Transverse colon (tissue), 4 donors: ENCODE measurements at regions not wholly inside any gene's neighbourhood (a gene's known extent, or its start where the extent isn't known, plus 50 kb on each side); places are given as distances from the start of the nearest gene placed in this dataset.

ENCODE experiments used
- DNase-seq: peaks from one replicate; pipeline ENCODE4 v3.0.0-alpha.2; 2019
- H3K27ac ChIP-seq, 4 donors: fragments of 200-600 bp; sonication (generic); 2 replicates each; pipeline ENCODE4 v1.5.1; 2016 to 2018; ENCODE audit warnings: inconsistent platforms in 4 of 4
- H3K27me3 ChIP-seq: fragments of 200-600 bp; sonication (generic); 2 replicates; pipeline ENCODE4 v1.5.1; 2017; ENCODE audit warnings: inconsistent platforms
- H3K36me3 ChIP-seq, 4 donors: fragments of 200-600 bp; sonication (generic); 2 replicates each; pipeline ENCODE4 v1.5.1; 2017 to 2019; ENCODE audit warnings: inconsistent platforms in 4 of 4
- H3K4me1 ChIP-seq, 4 donors: fragments of 200-600 bp; sonication (generic); 2 replicates each; pipeline ENCODE4 v1.5.1; 2017 to 2020; ENCODE audit warnings: inconsistent platforms in 4 of 4
- H3K4me3 ChIP-seq, 4 donors: fragments of 200-600 bp; sonication (generic); 1 replicate in 1 of 4; 2 replicates in 3 of 4; pipeline versions ENCODE4 v1.5.1 to v1.6.1; 2017 to 2019; ENCODE audit warnings: inconsistent platforms in 4 of 4
- H3K9me3 ChIP-seq, 2 donors: fragments of 200-600 bp; sonication (generic); 2 replicates each; pipeline ENCODE4 v1.5.1; 2017 to 2019; ENCODE audit warnings: inconsistent platforms in 2 of 2
- CTCF ChIP-seq, 5 experiments: fragments of 200-600 bp in 3 of 5; fragments of 450-650 bp in 2 of 5; sonication (generic) in 3 of 5; IDR thresholded peaks; 1 replicate in 2 of 5; 2 replicates in 3 of 5; pipeline ENCODE4 v1.5.1; 2016 to 2017; ENCODE audit warnings: antibody characterized with exemption in 5 of 5, inconsistent platforms in 3 of 5, mild to moderate bottlenecking in 2 of 5, moderate library complexity in 1 of 5
- EP300 ChIP-seq: sonication (generic); formaldehyde crosslinking; IDR thresholded peaks from one replicate; pipeline ENCODE4 v1.6.1; 2017; ENCODE audit warnings: antibody characterized with exemption, low read depth
- POLR2A ChIP-seq: fragments of 450-650 bp; IDR thresholded peaks from one replicate; pipeline ENCODE4 v1.6.1; 2016; ENCODE audit warnings: antibody characterized with exemption, mild to moderate bottlenecking, moderate library complexity
- POLR2AphosphoS5 ChIP-seq, 3 donors: sonication (generic); formaldehyde crosslinking; IDR thresholded peaks; one replicate each; pipeline ENCODE4 v1.6.1; 2016; ENCODE audit warnings: antibody characterized with exemption in 3 of 3
- WGBS, 2 donors: methylation state at CpG; one replicate each; pipeline ENCODE4 v1.1.5; 2018; ENCODE audit warnings: low coverage in 1 of 2; 5-methylcytosine and 5-hydroxymethylcytosine counted together
- in situ Hi-C, 4 donors: fragments of 200-750 bp; cut with MboI; loops; one replicate each; pipeline versions ENCODE4 v1.15.0 to v1.15.1; 2017; ENCODE audit warnings: low sequenced_read_pairs in 3 of 4, low pct_ligation_motif_present in 1 of 4, low pct_unique_long_range_greater_than_20kb in 1 of 4
- intact Hi-C: fragments of 100-400 bp; cut with DNase I; formaldehyde crosslinking; loops from one replicate; pipeline ENCODE4 v1.15.1; 2023; ENCODE audit warnings: low total_unique reads

GRCh38 chr4:13710246-13710885, 82.8 kb upstream of the BOD1L1 start:
- no peaks in the 10 kb centered on the region for H3K27me3 ChIP-seq
- no peaks in the 10 kb centered on the region for H3K9me3 ChIP-seq
- in situ Hi-C loops (no loop called here), intact Hi-C loops (no loop called here)
- no peak overlapping the region for H3K27ac ChIP-seq
- no peaks in the 10 kb centered on the region for H3K36me3 ChIP-seq
- no peak for TF ChIP-seq POLR2AphosphoS5 (IDR thresholded peaks at IDR 0.05)
- TF ChIP-seq POLR2A: no peak
- no peak for TF ChIP-seq EP300
- no peak for TF ChIP-seq CTCF (IDR thresholded peaks at IDR 0.05)
- no peak overlapping the region for H3K4me3 ChIP-seq
- whole genome bisulfite sequencing, 2 donors: 94 to 100% methylated on average over 1 to 8 of the region's 8 CpGs
- no peak for DNase-seq
- peaks cover 0 to 10% (median 0%) of the 10 kb centered on the region in 4 donors for H3K4me1 ChIP-seq

GRCh38 chr4:13711233-13711785, 83.8 kb upstream of the BOD1L1 start:
- Histone ChIP-seq H3K27ac (no peak overlapping the region), H3K4me1 (peaks cover 0 to under 1% (median 0%) of the 10 kb centered on the region in 4 donors), H3K36me3 (no peaks in the 10 kb centered on the region), H3K27me3 (no peaks in the 10 kb centered on the region), H3K9me3 (no peaks in the 10 kb centered on the region), H3K4me3 (no peak overlapping the region)
- WGBS, 2 donors: 79 to 83% methylated on average over 5 of the region's 5 CpGs
- TF ChIP-seq EP300: no peak
- no peak for TF ChIP-seq POLR2A
- no peak for TF ChIP-seq POLR2AphosphoS5 (IDR thresholded peaks at IDR 0.05)
- no peak for TF ChIP-seq CTCF (IDR thresholded peaks at IDR 0.05)
- no peak for DNase-seq
- intact Hi-C loops: no loop called here
- in situ Hi-C loops: no loop called here

GRCh38 chr4:13721894-13722293, 94.4 kb upstream of the BOD1L1 start:
- Histone ChIP-seq H3K4me1 (no peaks in the 10 kb centered on the region), H3K36me3 (no peaks in the 10 kb centered on the region), H3K27me3 (no peaks in the 10 kb centered on the region), H3K4me3 (no peak overlapping the region), H3K9me3 (no peaks in the 10 kb centered on the region), H3K27ac (no peak overlapping the region)
- no peak for DNase-seq
- no peak for TF ChIP-seq POLR2AphosphoS5 (IDR thresholded peaks at IDR 0.05)
- TF ChIP-seq POLR2A: no peak
- TF ChIP-seq CTCF (IDR thresholded peaks at IDR 0.05): no peak
- 18 to 39% methylated on average over 2 of the region's 2 CpGs for WGBS, 2 donors
- in situ Hi-C loops (no loop called here), intact Hi-C loops (no loop called here)

- 65 to 90% methylated on average over 1 of the region's 1 CpG for WGBS, 2 donors
- in situ Hi-C loops (no loop called here), intact Hi-C loops (no loop called here)
- TF ChIP-seq POLR2A: no peak
- no peak for TF ChIP-seq CTCF (IDR thresholded peaks at IDR 0.05)
- DNase-seq: no peak
- Histone ChIP-seq H3K4me3 (no peak overlapping the region), H3K36me3 (no peaks in the 10 kb centered on the region), H3K27ac (no peak overlapping the region), H3K9me3 (no peaks in the 10 kb centered on the region), H3K27me3 (no peaks in the 10 kb centered on the region), H3K4me1 (no peaks in the 10 kb centered on the region)
These were observed 95.1 kb upstream of the BOD1L1 start for GRCh38 chr4:13722649-13723048.
